MCF 10A (cell line): ENCODE measurements at regions not wholly inside any gene's neighbourhood (a gene's known extent, or its start where the extent isn't known, plus 50 kb on each side); places are given as distances from the start of the nearest gene placed in this dataset.

Source experiments
- BruUV-seq: library from RNA; stranded (reverse); fragments of 400-500 nt; replicated peaks from 2 replicates; lab custom pipeline; 2021; lab: Mats Ljungman, UMichigan
- CTCF ChIA-PET: fragments of 300-600 bp; sonication (Branson Sonifier 250); formaldehyde crosslinking; extraction: SDS; loops from one replicate; lab custom pipeline; 2021; ENCODE audit warnings: antibody characterized with exemption, inconsistent platforms; lab: Yijun Ruan, JAX
- POLR2A ChIA-PET: fragments of 300-600, 350-650 bp; sonication (Branson Sonifier 250); formaldehyde crosslinking; extraction: SDS; loops from one replicate; lab custom pipeline; 2020; ENCODE audit warnings: antibody characterized with exemption, inconsistent platforms; lab: Yijun Ruan, JAX
- DNase-seq: peaks from one replicate; pipeline ENCODE4 v3.0.0-alpha.2; 2018; ENCODE audit not compliant: unreplicated experiment
- H3K27ac Mint-ChIP-seq: one replicate; pipeline ENCODE4 v1.8.0; 2022; ENCODE audit warnings: mild to moderate bottlenecking, low read depth, mixed read lengths; ENCODE audit not compliant: unreplicated experiment
- H3K27me3 Mint-ChIP-seq: one replicate; pipeline ENCODE4 v1.8.0; 2022; ENCODE audit warnings: mixed read lengths; ENCODE audit not compliant: insufficient read depth, unreplicated experiment
- H3K36me3 Mint-ChIP-seq: one replicate; pipeline ENCODE4 v1.8.0; 2022; ENCODE audit warnings: mild to moderate bottlenecking, moderate library complexity, mixed read lengths; ENCODE audit not compliant: insufficient read depth, unreplicated experiment
- H3K4me1 Mint-ChIP-seq: one replicate; pipeline ENCODE4 v1.8.0; 2022; ENCODE audit warnings: mixed read lengths; ENCODE audit not compliant: insufficient read depth, unreplicated experiment
- H3K4me3 Mint-ChIP-seq: one replicate; pipeline ENCODE4 v1.8.0; 2022; ENCODE audit warnings: mild to moderate bottlenecking, moderate library complexity, mixed read lengths; ENCODE audit not compliant: unreplicated experiment
- H3K9me3 Mint-ChIP-seq: one replicate; pipeline ENCODE4 v1.8.0; 2022; ENCODE audit warnings: mixed read lengths; ENCODE audit not compliant: unreplicated experiment
- CTCF ChIP-seq: fragments of 200-600 bp; IDR thresholded peaks from one replicate; pipeline ENCODE4 v1.8.0; 2022; ENCODE audit warnings: antibody characterized with exemption, mild to moderate bottlenecking; ENCODE audit not compliant: unreplicated experiment
- intact Hi-C: fragments of 100-400 bp; cut with micrococcal nuclease; formaldehyde crosslinking; loops from 2 replicates; pipeline ENCODE4 v1.14.1; 2022

- CTCF ChIA-PET: interaction anchor here (0.7 kb wide), 1 partner anchor 38 kb away, joined by 4 read pairs; no protein-coding TSS in a partner anchor
- POLR2A ChIA-PET: no interaction called here
- Mint-ChIP-seq H3K27me3 (peaks cover 63% of the 10 kb centered on the region), H3K36me3 (no peaks in the 10 kb centered on the region), H3K27ac (no peak overlapping the region), H3K4me1 (no peaks in the 10 kb centered on the region), H3K9me3 (no peaks in the 10 kb centered on the region), H3K4me3 (no peak overlapping the region)
- no peak for TF ChIP-seq CTCF
- DNase-seq: no peak
- intact Hi-C loops: no loop called here
- no TSS peak for BruUV-seq
Observed at GRCh38 chr13:69603144-69603853, 504.3 kb upstream of the ATXN8OS start.

GRCh38 chr13:69601661-69602060 lies 506.0 kb upstream of the ATXN8OS start:
- no peaks in the 10 kb centered on the region for H3K9me3 Mint-ChIP-seq
- BruUV-seq: no TSS peak
- no peak for TF ChIP-seq CTCF

GRCh38 chr13:69600811-69601210 lies 506.8 kb upstream of the ATXN8OS start:
- Mint-ChIP-seq H3K4me1 (no peaks in the 10 kb centered on the region), H3K27me3 (peaks cover 46% of the 10 kb centered on the region), H3K36me3 (no peaks in the 10 kb centered on the region), H3K27ac (no peak overlapping the region), H3K9me3 (no peaks in the 10 kb centered on the region), H3K4me3 (no peak overlapping the region)
- DNase-seq: no peak
- ChIA-PET CTCF (no interaction called here), POLR2A (no interaction called here)
- intact Hi-C loops: no loop called here
- BruUV-seq: no TSS peak
- no peak for TF ChIP-seq CTCF

More at GRCh38 chr13:69601661-69602060, 506.0 kb upstream of the ATXN8OS start:
- ChIA-PET CTCF (interaction anchor here (0.9 kb wide), 1 partner anchor 43 kb away, joined by 4 read pairs; no protein-coding TSS in a partner anchor), POLR2A (no interaction called here)
- no peak for DNase-seq
- no peak overlapping the region for H3K4me3 Mint-ChIP-seq
- no peak overlapping the region for H3K27ac Mint-ChIP-seq
- intact Hi-C loops: no loop called here
- H3K4me1 Mint-ChIP-seq: no peaks in the 10 kb centered on the region
- peaks cover 55% of the 10 kb centered on the region for H3K27me3 Mint-ChIP-seq
- no peaks in the 10 kb centered on the region for H3K36me3 Mint-ChIP-seq

GRCh38 chr13:69597088-69597487 lies 510.5 kb upstream of the ATXN8OS start:
- Mint-ChIP-seq H3K4me1 (no peaks in the 10 kb centered on the region), H3K27me3 (peaks cover 60% of the 10 kb centered on the region), H3K27ac (no peak overlapping the region), H3K36me3 (no peaks in the 10 kb centered on the region), H3K9me3 (no peaks in the 10 kb centered on the region), H3K4me3 (no peak overlapping the region)
- DNase-seq: no peak
- CTCF ChIA-PET: no interaction called here
- TF ChIP-seq CTCF: no peak
- no TSS peak for BruUV-seq
- intact Hi-C loops: no loop called here
- POLR2A ChIA-PET: no interaction called here
